GM12865 (cell line): ENCODE measurements at regions not wholly inside any gene's neighbourhood (a gene's known extent, or its start where the extent isn't known, plus 50 kb on each side); places are given as distances from the start of the nearest gene placed in this dataset.

Source experiments
- DNase-seq: peaks from one replicate; pipeline ENCODE4 v3.0.0; 2010; ENCODE audit warnings: low read depth
- H3K4me3 ChIP-seq: 2 replicates; pipeline ENCODE4 v1.5.1; 2011; ENCODE audit warnings: mild to moderate bottlenecking, low read depth, low read length, control low read depth
- TF ChIP-seq, protein P1 (sequence below): IDR thresholded peaks from 2 replicates; pipeline ENCODE4 v1.5.1; 2011; ENCODE audit warnings: low read length, control low read depth, low read depth, inconsistent platforms; ENCODE audit not compliant: insufficient read depth; ENCODE audit errors: missing control alignments

DNA sequence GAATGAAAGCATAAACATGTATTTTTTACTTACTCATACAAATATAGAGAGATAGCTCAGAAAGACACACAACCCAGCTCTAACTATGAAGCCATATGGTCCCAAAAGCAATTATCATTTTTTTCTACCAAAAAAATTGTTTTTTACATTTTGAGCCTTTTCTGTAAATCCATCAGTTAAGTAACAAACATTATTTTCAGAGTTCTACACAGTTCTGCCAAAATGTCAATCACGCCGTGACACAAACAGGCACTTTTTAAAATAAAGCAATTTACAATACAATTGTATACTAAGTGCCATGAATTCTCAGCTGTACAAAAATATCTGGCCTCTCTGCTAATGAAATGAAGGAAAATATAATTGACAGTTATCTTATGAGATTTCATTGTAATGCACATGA lies 201.4 kb upstream of the ID4 start:
- no peak overlapping the region for H3K4me3 ChIP-seq
- TF ChIP-seq, protein P1, sequence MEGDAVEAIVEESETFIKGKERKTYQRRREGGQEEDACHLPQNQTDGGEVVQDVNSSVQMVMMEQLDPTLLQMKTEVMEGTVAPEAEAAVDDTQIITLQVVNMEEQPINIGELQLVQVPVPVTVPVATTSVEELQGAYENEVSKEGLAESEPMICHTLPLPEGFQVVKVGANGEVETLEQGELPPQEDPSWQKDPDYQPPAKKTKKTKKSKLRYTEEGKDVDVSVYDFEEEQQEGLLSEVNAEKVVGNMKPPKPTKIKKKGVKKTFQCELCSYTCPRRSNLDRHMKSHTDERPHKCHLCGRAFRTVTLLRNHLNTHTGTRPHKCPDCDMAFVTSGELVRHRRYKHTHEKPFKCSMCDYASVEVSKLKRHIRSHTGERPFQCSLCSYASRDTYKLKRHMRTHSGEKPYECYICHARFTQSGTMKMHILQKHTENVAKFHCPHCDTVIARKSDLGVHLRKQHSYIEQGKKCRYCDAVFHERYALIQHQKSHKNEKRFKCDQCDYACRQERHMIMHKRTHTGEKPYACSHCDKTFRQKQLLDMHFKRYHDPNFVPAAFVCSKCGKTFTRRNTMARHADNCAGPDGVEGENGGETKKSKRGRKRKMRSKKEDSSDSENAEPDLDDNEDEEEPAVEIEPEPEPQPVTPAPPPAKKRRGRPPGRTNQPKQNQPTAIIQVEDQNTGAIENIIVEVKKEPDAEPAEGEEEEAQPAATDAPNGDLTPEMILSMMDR: no peak
- no peak for DNase-seq

DNA sequence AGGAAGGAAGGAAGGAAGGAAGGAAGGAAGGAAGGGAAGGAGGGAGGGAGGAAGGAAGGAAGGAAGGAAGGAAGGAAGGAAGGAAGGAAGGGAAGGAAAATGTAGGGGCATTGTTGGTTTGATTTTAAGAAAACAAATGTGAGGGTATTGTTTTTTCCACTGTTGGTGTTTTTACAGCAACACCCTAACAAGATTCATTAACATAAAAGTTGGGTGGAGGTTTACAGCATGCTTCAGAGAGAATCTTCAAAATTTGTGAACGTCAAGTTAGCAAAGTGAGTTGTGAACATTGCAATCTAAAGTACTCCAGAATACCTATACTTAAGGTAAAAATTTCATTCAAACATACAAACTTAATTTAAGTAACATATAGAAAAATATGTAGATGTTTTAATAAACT lies 200.2 kb upstream of the ID4 start:
- no peak for DNase-seq
- TF ChIP-seq, protein P1: no peak
- no peak overlapping the region for H3K4me3 ChIP-seq

DNA sequence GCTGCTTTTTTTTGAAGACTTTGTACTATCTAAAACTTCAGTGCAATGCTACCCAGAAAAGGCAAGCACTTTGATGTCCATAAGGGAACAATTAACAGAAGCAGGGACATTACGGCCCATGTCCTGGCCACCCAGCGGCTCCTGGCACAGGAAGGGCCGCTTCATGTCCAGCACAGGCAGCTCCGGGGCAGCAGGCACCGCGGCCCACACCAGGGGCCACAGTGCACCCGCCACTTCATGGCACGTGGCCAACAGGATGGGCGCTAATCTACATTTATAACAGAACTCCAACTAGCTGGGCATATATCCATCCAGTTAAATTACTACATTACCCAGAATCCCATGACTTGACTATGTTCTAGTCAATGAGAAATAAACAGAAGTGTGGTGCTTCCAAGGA lies 198.2 kb upstream of the ID4 start:
- TF ChIP-seq, protein P1: no peak
- no peak for DNase-seq
- no peak overlapping the region for H3K4me3 ChIP-seq

DNA sequence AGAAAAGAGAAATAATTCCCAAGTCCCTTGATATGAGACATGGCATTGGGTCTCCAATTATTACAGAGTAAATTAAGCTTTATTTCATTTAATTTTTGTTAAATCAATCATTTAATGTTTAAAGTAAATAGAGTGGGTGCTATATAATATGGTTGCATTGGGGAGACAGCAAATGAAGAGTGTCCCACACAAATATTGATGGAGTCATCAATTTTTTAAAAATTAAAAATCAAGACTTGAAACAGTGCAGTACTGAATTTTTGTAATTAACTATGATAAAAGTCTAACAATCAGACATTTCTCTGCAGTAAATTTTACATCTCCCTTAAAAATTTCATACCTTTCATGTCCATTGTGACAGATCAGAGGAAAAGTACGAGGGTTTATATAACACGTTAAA lies 193.9 kb upstream of the ID4 start:
- TF ChIP-seq, protein P1: no peak
- no peak overlapping the region for H3K4me3 ChIP-seq
- no peak for DNase-seq

DNA sequence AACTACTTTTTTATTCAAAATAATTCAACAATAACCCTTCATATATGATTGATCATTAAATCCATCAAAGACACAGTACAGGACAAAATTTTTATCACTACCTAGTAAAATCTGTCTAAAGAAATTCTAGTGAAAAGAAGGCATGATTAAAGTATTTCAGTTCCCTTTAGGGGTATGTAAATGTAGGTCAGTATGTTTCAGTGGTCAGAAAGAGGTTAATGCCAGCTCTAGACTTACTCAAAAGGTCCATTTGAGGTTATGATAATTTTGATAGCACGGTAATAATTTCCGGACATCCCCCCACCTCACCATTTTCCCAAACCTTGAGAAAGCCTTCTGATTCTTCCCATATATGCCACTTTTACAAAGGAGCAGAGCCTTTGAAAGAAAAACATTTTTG lies 193.5 kb upstream of the ID4 start:
- TF ChIP-seq, protein P1: no peak
- H3K4me3 ChIP-seq: no peak overlapping the region
- no peak for DNase-seq

DNA sequence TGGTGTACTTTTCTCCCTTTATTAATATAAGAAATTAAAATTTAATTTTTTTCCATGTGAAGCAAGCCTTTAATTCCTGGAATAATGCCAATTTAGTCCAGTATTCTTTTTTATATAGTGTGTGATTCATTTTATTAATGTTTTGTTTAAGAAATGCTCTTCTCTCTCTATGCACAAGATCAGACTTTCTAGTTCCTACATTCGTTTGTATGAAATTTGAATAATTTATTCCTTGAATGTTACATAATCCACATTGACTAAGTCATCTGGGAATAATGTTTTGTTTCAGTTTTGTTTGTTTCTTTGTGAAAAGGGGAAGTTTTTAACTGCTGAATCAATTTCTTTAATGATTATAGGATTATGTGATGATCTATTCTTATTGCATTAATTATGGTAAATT lies 181.4 kb upstream of the ID4 start:
- no peak for DNase-seq
- TF ChIP-seq, protein P1: no peak
- H3K4me3 ChIP-seq: no peak overlapping the region

DNA sequence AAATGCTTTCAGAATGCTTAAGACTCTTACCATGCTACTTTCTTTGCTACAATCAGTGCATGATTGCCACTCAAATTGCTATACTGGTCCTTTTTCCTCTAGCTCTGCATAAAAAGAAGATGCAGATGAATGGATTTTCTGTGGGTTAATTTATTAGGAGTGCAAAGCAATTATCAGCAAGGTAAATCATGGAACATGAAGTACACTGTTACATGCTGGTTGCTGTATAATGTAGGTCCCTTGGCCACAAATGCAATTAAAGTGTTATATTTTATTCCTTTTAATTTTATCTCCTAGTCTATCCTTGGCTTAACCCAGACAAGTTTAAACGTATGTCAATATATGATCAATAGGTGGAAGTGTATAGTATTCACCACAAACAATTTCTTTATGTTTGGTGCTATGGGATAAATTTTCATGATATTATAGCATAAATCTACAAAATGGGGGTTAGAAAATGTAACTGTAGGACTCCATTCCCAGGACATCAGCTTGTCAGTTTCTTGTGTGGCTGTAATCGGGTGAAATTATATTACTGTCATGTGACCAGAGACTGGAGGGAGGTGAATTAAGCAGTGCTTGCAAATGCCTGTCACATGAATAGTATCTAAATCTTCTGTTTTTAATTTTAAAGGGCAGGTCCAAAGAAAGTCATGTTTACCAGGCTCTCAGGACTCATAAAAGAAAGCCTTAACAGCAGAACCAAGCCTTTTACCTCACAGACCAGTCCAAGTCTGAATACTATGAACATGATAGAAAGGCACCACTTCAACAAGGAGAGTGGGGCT lies 176.9 kb upstream of the ID4 start:
- H3K4me3 ChIP-seq: no peak overlapping the region
- TF ChIP-seq, protein P1: no peak
- no peak for DNase-seq
